HepG2 (cell line): ENCODE measurements at regions not wholly inside any gene's neighbourhood (a gene's known extent, or its start where the extent isn't known, plus 50 kb on each side); places are given as distances from the start of the nearest gene placed in this dataset.

Experiments used
- CEBPB ChIP-seq: IDR thresholded peaks from 2 replicates; pipeline ENCODE4 v1.6.1; 2011; ENCODE audit warnings: low read depth, low read length, improper control_type of control experiment, borderline replicate concordance
- DR1 ChIP-seq: sonication (generic); formaldehyde crosslinking; IDR thresholded peaks from 2 replicates; pipeline ENCODE4 v1.8.0; 2021; ENCODE audit warnings: mild to moderate bottlenecking, missing genetic modification reagents, inconsistent platforms
- KDM4B ChIP-seq: sonication (generic); formaldehyde crosslinking; IDR thresholded peaks from 2 replicates; pipeline ENCODE4 v1.4.0; 2020; ENCODE audit warnings: missing genetic modification reagents
- MYC ChIP-seq: sonication (generic); formaldehyde crosslinking; IDR thresholded peaks from 2 replicates; pipeline ENCODE4 v1.9.0; 2021; ENCODE audit warnings: missing genetic modification reagents, borderline replicate concordance
- PHF8 ChIP-seq: sonication (generic); formaldehyde crosslinking; IDR thresholded peaks from 2 replicates; pipeline ENCODE4 v1.5.0; 2020; ENCODE audit warnings: missing genetic modification reagents
- PRMT3 ChIP-seq: sonication (generic); formaldehyde crosslinking; IDR thresholded peaks from 2 replicates; pipeline ENCODE4 v1.8.1; 2022; ENCODE audit warnings: low read depth, mild to moderate bottlenecking, moderate library complexity, missing genetic modification reagents, borderline replicate concordance
- SP140L ChIP-seq: sonication (generic); formaldehyde crosslinking; IDR thresholded peaks from 2 replicates; pipeline ENCODE4 v1.4.0; 2020; ENCODE audit warnings: missing genetic modification reagents, borderline replicate concordance
- ZNF282 ChIP-seq: fragments of 450-650 bp; IDR thresholded peaks from 2 replicates; pipeline ENCODE4 v1.6.1; 2018; ENCODE audit not compliant: partially characterized antibody
- ZNF431 ChIP-seq: sonication (generic); formaldehyde crosslinking; IDR thresholded peaks from 2 replicates; pipeline ENCODE4 v1.9.0; 2022; ENCODE audit warnings: missing genetic modification reagents, low read depth, mild to moderate bottlenecking, borderline replicate concordance
- ZNF776 ChIP-seq: sonication (generic); formaldehyde crosslinking; IDR thresholded peaks from 2 replicates; pipeline ENCODE4 v1.4.0; 2020; ENCODE audit warnings: mild to moderate bottlenecking, missing genetic modification reagents
- TF ChIP-seq, protein P1 (sequence below): sonication (generic); formaldehyde crosslinking; IDR thresholded peaks from 2 replicates; pipeline ENCODE4 v1.5.0; 2020; ENCODE audit warnings: mild to moderate bottlenecking, missing genetic modification reagents, moderate library complexity
- TF ChIP-seq, protein P2 (sequence below): sonication (generic); formaldehyde crosslinking; IDR thresholded peaks from 2 replicates; pipeline ENCODE4 v1.5.1; 2020; ENCODE audit warnings: mild to moderate bottlenecking, moderate library complexity, missing genetic modification reagents
- TF ChIP-seq, protein P3 (sequence below): sonication (generic); formaldehyde crosslinking; IDR thresholded peaks from 2 replicates; pipeline ENCODE4 v1.9.0; 2022; ENCODE audit warnings: missing genetic modification reagents, mild to moderate bottlenecking, borderline replicate concordance

DNA sequence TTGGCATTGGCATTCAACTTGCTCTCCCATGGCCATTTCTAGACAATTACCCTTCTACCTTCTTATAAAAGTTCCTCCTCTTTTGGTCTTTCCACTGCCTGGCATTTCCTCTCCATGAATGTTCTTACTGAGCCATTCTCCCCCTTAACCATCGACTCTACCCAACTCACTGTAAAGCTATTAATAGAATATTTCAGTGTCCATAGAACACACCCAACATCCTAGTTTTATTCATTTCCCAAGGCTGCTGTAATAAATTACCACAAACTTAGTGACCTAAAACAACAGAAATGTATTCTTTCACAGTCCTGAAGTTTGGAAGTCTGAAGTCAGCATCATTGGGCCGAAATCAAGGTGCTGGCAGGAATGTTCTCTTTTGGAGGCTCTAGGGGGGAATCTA, 170.0 kb upstream of the ATP5MC3 start:
- no peak for TF ChIP-seq DR1 (CRISPR knock-in tag)
- TF ChIP-seq, protein P1, sequence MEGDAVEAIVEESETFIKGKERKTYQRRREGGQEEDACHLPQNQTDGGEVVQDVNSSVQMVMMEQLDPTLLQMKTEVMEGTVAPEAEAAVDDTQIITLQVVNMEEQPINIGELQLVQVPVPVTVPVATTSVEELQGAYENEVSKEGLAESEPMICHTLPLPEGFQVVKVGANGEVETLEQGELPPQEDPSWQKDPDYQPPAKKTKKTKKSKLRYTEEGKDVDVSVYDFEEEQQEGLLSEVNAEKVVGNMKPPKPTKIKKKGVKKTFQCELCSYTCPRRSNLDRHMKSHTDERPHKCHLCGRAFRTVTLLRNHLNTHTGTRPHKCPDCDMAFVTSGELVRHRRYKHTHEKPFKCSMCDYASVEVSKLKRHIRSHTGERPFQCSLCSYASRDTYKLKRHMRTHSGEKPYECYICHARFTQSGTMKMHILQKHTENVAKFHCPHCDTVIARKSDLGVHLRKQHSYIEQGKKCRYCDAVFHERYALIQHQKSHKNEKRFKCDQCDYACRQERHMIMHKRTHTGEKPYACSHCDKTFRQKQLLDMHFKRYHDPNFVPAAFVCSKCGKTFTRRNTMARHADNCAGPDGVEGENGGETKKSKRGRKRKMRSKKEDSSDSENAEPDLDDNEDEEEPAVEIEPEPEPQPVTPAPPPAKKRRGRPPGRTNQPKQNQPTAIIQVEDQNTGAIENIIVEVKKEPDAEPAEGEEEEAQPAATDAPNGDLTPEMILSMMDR: no peak
- no peak for TF ChIP-seq ZNF282
- no peak for TF ChIP-seq ZNF776 (CRISPR knock-in tag)
- TF ChIP-seq, protein P2, sequence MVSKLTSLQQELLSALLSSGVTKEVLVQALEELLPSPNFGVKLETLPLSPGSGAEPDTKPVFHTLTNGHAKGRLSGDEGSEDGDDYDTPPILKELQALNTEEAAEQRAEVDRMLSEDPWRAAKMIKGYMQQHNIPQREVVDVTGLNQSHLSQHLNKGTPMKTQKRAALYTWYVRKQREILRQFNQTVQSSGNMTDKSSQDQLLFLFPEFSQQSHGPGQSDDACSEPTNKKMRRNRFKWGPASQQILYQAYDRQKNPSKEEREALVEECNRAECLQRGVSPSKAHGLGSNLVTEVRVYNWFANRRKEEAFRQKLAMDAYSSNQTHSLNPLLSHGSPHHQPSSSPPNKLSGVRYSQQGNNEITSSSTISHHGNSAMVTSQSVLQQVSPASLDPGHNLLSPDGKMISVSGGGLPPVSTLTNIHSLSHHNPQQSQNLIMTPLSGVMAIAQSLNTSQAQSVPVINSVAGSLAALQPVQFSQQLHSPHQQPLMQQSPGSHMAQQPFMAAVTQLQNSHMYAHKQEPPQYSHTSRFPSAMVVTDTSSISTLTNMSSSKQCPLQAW (CRISPR knock-in tag): no peak
- no peak for TF ChIP-seq SP140L
- no peak for TF ChIP-seq KDM4B (CRISPR knock-in tag)
- no peak for TF ChIP-seq PHF8 (CRISPR knock-in tag)
- TF ChIP-seq, protein P3, sequence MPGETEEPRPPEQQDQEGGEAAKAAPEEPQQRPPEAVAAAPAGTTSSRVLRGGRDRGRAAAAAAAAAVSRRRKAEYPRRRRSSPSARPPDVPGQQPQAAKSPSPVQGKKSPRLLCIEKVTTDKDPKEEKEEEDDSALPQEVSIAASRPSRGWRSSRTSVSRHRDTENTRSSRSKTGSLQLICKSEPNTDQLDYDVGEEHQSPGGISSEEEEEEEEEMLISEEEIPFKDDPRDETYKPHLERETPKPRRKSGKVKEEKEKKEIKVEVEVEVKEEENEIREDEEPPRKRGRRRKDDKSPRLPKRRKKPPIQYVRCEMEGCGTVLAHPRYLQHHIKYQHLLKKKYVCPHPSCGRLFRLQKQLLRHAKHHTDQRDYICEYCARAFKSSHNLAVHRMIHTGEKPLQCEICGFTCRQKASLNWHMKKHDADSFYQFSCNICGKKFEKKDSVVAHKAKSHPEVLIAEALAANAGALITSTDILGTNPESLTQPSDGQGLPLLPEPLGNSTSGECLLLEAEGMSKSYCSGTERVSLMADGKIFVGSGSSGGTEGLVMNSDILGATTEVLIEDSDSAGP (CRISPR knock-in tag): no peak
- TF ChIP-seq CEBPB: no peak
- TF ChIP-seq PRMT3 (CRISPR knock-in tag): no peak
- TF ChIP-seq ZNF431: no peak
- TF ChIP-seq MYC: no peak
